CD4-positive, alpha-beta T cell (primary cell): ENCODE measurements at regions not wholly inside any gene's neighbourhood (a gene's known extent, or its start where the extent isn't known, plus 50 kb on each side); places are given as distances from the start of the nearest gene placed in this dataset.

Source experiments
- ATAC-seq: fragments of 200-7000 bp; cut with Tn5 transposase; one replicate; pipeline ENCODE4 v1.10.0; 2022; ENCODE audit warnings: mild to moderate bottlenecking; ENCODE audit not compliant: poor library complexity
- CTCF ChIA-PET: fragments of 350-600 bp; sonication (Branson Sonifier 250); formaldehyde crosslinking; loops from one replicate; lab custom pipeline; 2021; ENCODE audit warnings: antibody characterized with exemption, inconsistent platforms; lab: Charles Lee
- POLR2A ChIA-PET: fragments of 350-600 bp; sonication (Branson Sonifier 250); formaldehyde crosslinking; loops from one replicate; lab custom pipeline; 2021; ENCODE audit warnings: antibody characterized with exemption, inconsistent platforms; lab: Charles Lee
- DNase-seq, 14 experiments: peaks; one replicate each; pipeline ENCODE4 v3.0.0-alpha.2; 2013 to 2020; ENCODE audit warnings: mixed read lengths in 2 of 14
- H3K27ac ChIP-seq, 2 donors: one replicate each; pipeline versions ENCODE4 v1.5.1 to v1.7.0; 2013; ENCODE audit warnings: low read length in 2 of 2, low read depth in 1 of 2, mild to moderate bottlenecking in 1 of 2
- H3K27me3 ChIP-seq, 2 experiments: 1 replicate in 1 of 2; 2 replicates in 1 of 2; pipeline versions ENCODE4 v1.6.1 to v1.7.0; 2013; ENCODE audit warnings: low read length in 2 of 2, control low read depth in 1 of 2, mild to moderate bottlenecking in 1 of 2, moderate library complexity in 1 of 2; ENCODE audit not compliant: insufficient read depth in 2 of 2, control insufficient read depth in 1 of 2
- H3K36me3 ChIP-seq: one replicate; pipeline ENCODE4 v1.6.1; 2013; ENCODE audit warnings: low read length, control low read depth; ENCODE audit not compliant: insufficient read depth
- H3K4me1 ChIP-seq: one replicate; pipeline ENCODE4 v1.6.1; 2013; ENCODE audit warnings: low read length, control low read depth; ENCODE audit not compliant: insufficient read depth
- H3K4me3 ChIP-seq: one replicate; pipeline ENCODE4 v1.5.1; 2013; ENCODE audit warnings: mild to moderate bottlenecking, low read length, moderate library complexity
- H3K9me3 ChIP-seq, 2 experiments: 1 replicate in 1 of 2; 2 replicates in 1 of 2; pipeline versions ENCODE4 v1.6.1 to v1.7.0; 2013; ENCODE audit warnings: low read length in 2 of 2, mild to moderate bottlenecking in 2 of 2, control low read depth in 1 of 2, moderate library complexity in 1 of 2; ENCODE audit not compliant: control insufficient read depth in 1 of 2, insufficient read depth in 1 of 2
- H3K27ac Mint-ChIP-seq: one replicate; pipeline ENCODE4 v1.8.0; 2020; ENCODE audit warnings: mixed read lengths
- H3K27me3 Mint-ChIP-seq: one replicate; pipeline ENCODE4 v1.8.0; 2021; ENCODE audit warnings: mixed read lengths
- H3K36me3 Mint-ChIP-seq: one replicate; pipeline ENCODE4 v1.8.0; 2021; ENCODE audit warnings: low read depth, mixed read lengths
- H3K4me1 Mint-ChIP-seq: one replicate; pipeline ENCODE4 v1.8.0; 2021; ENCODE audit warnings: low read depth, mixed read lengths
- H3K4me3 Mint-ChIP-seq: one replicate; pipeline ENCODE4 v1.8.0; 2020; ENCODE audit warnings: mild to moderate bottlenecking, mixed read lengths
- H3K9me3 Mint-ChIP-seq: one replicate; pipeline ENCODE4 v1.8.0; 2020; ENCODE audit warnings: mixed read lengths
- CTCF ChIP-seq: fragments of 200-600 bp; IDR thresholded peaks from one replicate; pipeline ENCODE4 v1.8.0; 2022; ENCODE audit warnings: antibody characterized with exemption, mild to moderate bottlenecking
- intact Hi-C, 2 experiments: fragments of 100-400 bp; cut with DNase I in 1 of 2; cut with micrococcal nuclease in 1 of 2; formaldehyde crosslinking; loops; one replicate each; pipeline versions ENCODE4 v1.15.1 to v1.9.0; 2023 to 2025; cut with DNase I, micrococcal nuclease

- no peak for DNase-seq
- no peaks in the 10 kb centered on the region for H3K9me3 Mint-ChIP-seq
- no peak for TF ChIP-seq CTCF
Measured at GRCh38 chr4:14646831-14647230, 355.4 kb upstream of the CPEB2 start.

GRCh38 chr4:14650127-14650526 lies 352.2 kb upstream of the CPEB2 start:
- Histone ChIP-seq H3K4me3 (no peak overlapping the region), H3K9me3 (no peaks in the 10 kb centered on the region), H3K27ac (no peak overlapping the region), H3K4me1 (no peaks in the 10 kb centered on the region), H3K36me3 (no peaks in the 10 kb centered on the region), H3K27me3 (no peaks in the 10 kb centered on the region)
- ChIA-PET CTCF (no interaction called here), POLR2A (no interaction called here)
- TF ChIP-seq CTCF, result no peak
- Mint-ChIP-seq H3K4me3 (no peak overlapping the region), H3K27ac (no peak overlapping the region), H3K4me1 (no peaks in the 10 kb centered on the region), H3K36me3 (no peaks in the 10 kb centered on the region), H3K27me3 (no peaks in the 10 kb centered on the region), H3K9me3 (peaks cover 6% of the 10 kb centered on the region)
- DNase-seq (no peak), ATAC-seq (no peak)
- intact Hi-C loops, result loop anchor here in 1 of 2 experiments (10.0 kb wide), 1 partner anchor 735 kb away; no protein-coding TSS in a partner anchor

More at GRCh38 chr4:14646831-14647230, 355.4 kb upstream of the CPEB2 start:
- H3K4me3 ChIP-seq, result no peak overlapping the region
- Mint-ChIP-seq H3K27me3 (no peaks in the 10 kb centered on the region), H3K4me1 (no peaks in the 10 kb centered on the region), H3K36me3 (no peaks in the 10 kb centered on the region), H3K27ac (no peak overlapping the region), H3K4me3 (no peak overlapping the region)
- ChIA-PET POLR2A (no interaction called here), CTCF (no interaction called here)
- no peaks in the 10 kb centered on the region for H3K27me3 ChIP-seq
- intact Hi-C loops, result no loop called here
- H3K27ac ChIP-seq, result no peak overlapping the region
- ATAC-seq, result no peak
- H3K36me3 ChIP-seq, result no peaks in the 10 kb centered on the region
- H3K4me1 ChIP-seq, result no peaks in the 10 kb centered on the region
- no peaks in the 10 kb centered on the region for H3K9me3 ChIP-seq

GRCh38 chr4:14652522-14652921 lies 349.8 kb upstream of the CPEB2 start:
- no peak for TF ChIP-seq CTCF
- Mint-ChIP-seq H3K27ac (no peak overlapping the region), H3K9me3 (peaks cover 10% of the 10 kb centered on the region), H3K36me3 (no peaks in the 10 kb centered on the region), H3K27me3 (no peaks in the 10 kb centered on the region), H3K4me1 (no peaks in the 10 kb centered on the region), H3K4me3 (no peak overlapping the region)
- CTCF ChIA-PET, result no interaction called here
- DNase-seq (no peak), ATAC-seq (no peak)
- no peaks in the 10 kb centered on the region for H3K36me3 ChIP-seq
- no peak overlapping the region for H3K4me3 ChIP-seq
- H3K27me3 ChIP-seq, result no peaks in the 10 kb centered on the region
- H3K4me1 ChIP-seq, result no peaks in the 10 kb centered on the region
- no peak overlapping the region for H3K27ac ChIP-seq
- intact Hi-C loops, result loop anchor here in 1 of 2 experiments (10.0 kb wide), 1 partner anchor 738 kb away; no protein-coding TSS in a partner anchor
- no peaks in the 10 kb centered on the region for H3K9me3 ChIP-seq
- POLR2A ChIA-PET, result no interaction called here
